ENCODE measurements at regions not wholly inside any gene's neighbourhood (a gene's known extent, or its start where the extent isn't known, plus 50 kb on each side); places are given as distances from the start of the nearest gene placed in this dataset.

DNA sequence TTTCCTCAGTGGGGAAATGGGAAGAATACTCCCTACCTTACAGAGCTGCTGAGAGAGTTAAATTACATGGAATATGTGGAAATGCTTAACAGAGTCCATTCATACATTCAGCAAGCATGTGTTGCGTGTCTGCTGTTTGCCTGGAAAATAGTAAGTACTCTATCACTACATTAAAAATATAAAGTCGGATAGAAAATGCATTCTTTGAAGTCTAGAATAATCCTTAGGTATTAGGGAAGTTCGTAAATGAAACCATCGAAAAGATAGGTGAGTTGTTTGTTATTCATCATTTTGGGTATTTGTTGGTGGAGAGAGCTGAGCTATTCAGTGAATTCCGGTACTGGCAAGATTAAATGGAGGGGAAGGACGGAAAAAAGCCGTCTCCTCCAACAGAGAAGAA, 200.1 kb downstream of the OPA1 start:
- H3K4me3 ChIP-seq (ENCODE audit: low read depth, low read length), result no peak overlapping the region
- H3K27me3 ChIP-seq (ENCODE audit: control insufficient read depth, insufficient read depth, low read length), result peaks cover 3% of the 10 kb centered on the region
- no peaks in the 10 kb centered on the region for H3K36me3 ChIP-seq (ENCODE audit: control insufficient read depth, insufficient read depth, low read length)
- TF ChIP-seq, protein P1, sequence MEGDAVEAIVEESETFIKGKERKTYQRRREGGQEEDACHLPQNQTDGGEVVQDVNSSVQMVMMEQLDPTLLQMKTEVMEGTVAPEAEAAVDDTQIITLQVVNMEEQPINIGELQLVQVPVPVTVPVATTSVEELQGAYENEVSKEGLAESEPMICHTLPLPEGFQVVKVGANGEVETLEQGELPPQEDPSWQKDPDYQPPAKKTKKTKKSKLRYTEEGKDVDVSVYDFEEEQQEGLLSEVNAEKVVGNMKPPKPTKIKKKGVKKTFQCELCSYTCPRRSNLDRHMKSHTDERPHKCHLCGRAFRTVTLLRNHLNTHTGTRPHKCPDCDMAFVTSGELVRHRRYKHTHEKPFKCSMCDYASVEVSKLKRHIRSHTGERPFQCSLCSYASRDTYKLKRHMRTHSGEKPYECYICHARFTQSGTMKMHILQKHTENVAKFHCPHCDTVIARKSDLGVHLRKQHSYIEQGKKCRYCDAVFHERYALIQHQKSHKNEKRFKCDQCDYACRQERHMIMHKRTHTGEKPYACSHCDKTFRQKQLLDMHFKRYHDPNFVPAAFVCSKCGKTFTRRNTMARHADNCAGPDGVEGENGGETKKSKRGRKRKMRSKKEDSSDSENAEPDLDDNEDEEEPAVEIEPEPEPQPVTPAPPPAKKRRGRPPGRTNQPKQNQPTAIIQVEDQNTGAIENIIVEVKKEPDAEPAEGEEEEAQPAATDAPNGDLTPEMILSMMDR (IDR thresholded peaks at IDR 0.05; ENCODE audit: insufficient read depth, low read length, poor library complexity, severe bottlenecking), result no peak
- DNase-seq (ENCODE audit: low read depth), result no peak

DNA sequence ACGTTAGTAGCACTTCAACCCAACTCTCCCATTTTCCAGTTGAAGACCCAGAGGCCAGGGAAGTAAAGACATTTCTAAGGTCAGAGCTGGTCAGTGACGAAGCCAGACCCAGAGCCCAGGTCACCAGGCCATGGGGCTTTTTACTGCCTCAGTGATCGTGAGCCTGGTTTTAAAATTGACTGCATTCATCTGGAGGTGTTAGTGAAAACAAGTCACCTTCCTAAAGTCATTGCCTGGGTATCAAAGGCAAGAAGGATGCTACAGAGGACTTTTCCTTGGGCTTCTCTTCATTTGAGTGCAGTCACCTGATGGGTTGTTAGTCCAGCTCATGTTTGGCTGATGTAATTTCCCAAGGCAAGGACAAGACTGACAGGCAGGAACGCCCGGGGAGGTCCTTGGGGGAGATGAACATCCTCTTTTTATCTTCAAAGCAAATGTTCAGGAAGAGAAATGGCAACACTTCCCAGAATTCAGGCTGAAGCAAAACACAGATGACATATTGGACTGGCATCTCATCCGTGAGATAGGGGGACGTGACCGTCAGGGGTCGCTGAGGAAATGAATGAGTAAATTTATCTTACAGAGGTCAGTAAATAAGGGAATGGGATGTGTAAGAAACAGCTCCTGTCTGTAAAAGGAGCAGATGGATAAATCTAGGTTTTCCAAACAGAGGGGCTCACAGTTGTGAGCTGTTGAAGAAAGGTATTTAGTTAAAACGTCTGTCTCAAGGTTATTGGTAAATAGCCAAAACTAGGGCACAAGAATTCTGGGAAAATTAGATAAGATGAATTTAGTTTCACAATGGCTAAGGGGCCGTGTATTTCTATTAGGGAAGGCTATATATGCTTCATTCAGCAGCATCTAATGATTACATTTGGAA, 201.2 kb downstream of the OPA1 start:
- Histone ChIP-seq H3K36me3 (ENCODE audit: control insufficient read depth, insufficient read depth, low read length) (no peaks in the 10 kb centered on the region), H3K4me3 (ENCODE audit: low read depth, low read length) (no peak overlapping the region), H3K27me3 (ENCODE audit: control insufficient read depth, insufficient read depth, low read length) (peaks cover 3% of the 10 kb centered on the region)
- DNase-seq (ENCODE audit: low read depth), result no peak
- TF ChIP-seq, protein P1 (IDR thresholded peaks at IDR 0.05; ENCODE audit: insufficient read depth, low read length, poor library complexity, severe bottlenecking), result no peak

DNA sequence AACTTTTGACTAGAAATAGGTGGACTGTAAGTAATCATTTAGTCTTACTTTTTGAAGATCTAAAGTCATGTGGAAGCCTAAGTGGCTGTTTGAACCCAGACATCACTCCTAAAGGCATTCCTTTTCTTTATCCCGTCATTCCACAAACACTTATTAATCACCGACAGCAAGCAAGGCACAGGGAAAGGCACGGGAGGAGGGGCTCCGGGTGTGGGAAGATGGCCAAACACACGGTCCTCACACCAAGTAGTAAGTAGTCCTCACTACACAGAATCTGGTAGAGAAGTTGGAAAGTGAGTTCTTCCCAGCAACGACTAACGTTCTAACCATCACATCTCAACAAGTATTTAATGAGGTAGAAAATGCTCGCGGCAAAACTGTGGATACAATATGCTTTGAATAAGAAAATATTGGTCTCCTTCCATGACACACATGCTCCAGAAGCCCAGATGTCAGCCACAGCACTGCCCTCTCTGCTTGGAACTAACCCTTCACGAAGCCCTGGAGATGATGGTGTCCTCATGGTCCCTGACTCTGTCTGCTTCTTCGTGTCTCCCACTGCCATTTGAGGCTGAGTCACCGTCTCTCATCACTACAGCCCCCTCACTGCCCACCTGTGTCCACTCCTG, 202.2 kb downstream of the OPA1 start:
- no peak for DNase-seq (ENCODE audit: low read depth)
- H3K36me3 ChIP-seq (ENCODE audit: control insufficient read depth, insufficient read depth, low read length), result no peaks in the 10 kb centered on the region
- peaks cover 3% of the 10 kb centered on the region for H3K27me3 ChIP-seq (ENCODE audit: control insufficient read depth, insufficient read depth, low read length)
- H3K4me3 ChIP-seq (ENCODE audit: low read depth, low read length), result no peak overlapping the region
- TF ChIP-seq, protein P1 (IDR thresholded peaks at IDR 0.05; ENCODE audit: insufficient read depth, low read length, poor library complexity, severe bottlenecking), result no peak

DNA sequence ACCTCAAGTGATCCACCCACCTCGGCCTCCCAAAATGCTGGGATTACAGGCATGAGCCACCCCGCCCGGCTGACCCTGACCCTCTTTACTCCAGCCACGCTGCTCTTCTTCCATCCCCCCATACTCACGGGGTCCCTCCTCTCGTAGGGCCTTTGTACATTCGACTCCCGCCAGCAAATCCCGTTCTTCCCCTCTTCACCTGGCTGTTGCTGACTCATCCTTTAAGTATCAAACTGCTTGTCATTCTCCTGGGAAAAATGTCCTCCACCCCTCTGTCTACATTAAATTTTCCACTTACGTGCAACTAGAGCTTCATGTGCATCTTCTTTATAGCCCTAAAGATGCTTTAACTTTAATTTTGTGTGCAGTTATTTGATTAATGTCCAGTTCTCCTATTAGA, 203.1 kb downstream of the OPA1 start:
- Histone ChIP-seq H3K4me3 (ENCODE audit: low read depth, low read length) (no peak overlapping the region), H3K36me3 (ENCODE audit: control insufficient read depth, insufficient read depth, low read length) (no peaks in the 10 kb centered on the region), H3K27me3 (ENCODE audit: control insufficient read depth, insufficient read depth, low read length) (no peaks in the 10 kb centered on the region)
- no peak for DNase-seq (ENCODE audit: low read depth)
- TF ChIP-seq, protein P1 (IDR thresholded peaks at IDR 0.05; ENCODE audit: insufficient read depth, low read length, poor library complexity, severe bottlenecking), result no peak

DNA sequence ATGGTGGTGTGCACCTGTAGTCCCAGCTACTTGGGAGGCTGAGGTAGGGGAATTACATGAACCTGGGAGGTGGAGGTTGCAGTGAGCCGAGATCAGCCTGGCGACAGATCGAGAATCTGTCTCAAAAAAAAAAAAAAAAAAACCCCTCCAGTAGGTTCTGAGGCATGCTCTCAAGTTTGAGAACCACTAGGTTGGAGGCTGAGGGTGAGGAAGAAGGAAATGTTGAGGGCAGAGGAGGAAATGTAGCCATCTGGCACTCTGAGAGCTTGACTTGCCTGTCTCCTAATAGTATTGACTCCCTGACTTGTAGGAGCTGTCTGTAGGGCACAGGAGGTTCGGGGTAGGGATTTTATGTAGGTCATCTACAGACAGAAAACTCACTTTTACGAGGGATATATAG, 204.6 kb downstream of the OPA1 start:
- TF ChIP-seq, protein P1 (IDR thresholded peaks at IDR 0.05; ENCODE audit: insufficient read depth, low read length, poor library complexity, severe bottlenecking), result no peak
- DNase-seq (ENCODE audit: low read depth), result no peak
- no peaks in the 10 kb centered on the region for H3K27me3 ChIP-seq (ENCODE audit: control insufficient read depth, insufficient read depth, low read length)
- H3K36me3 ChIP-seq (ENCODE audit: control insufficient read depth, insufficient read depth, low read length), result no peaks in the 10 kb centered on the region
- H3K4me3 ChIP-seq (ENCODE audit: low read depth, low read length), result no peak overlapping the region
